ENCODE measurements at regions not wholly inside any gene's neighbourhood (a gene's known extent, or its start where the extent isn't known, plus 50 kb on each side); places are given as distances from the start of the nearest gene placed in this dataset.

- DNase-seq (ENCODE audit: low read depth), result no peak
Measured at GRCh38 chr5:173463207-173463606, 135.0 kb upstream of the STC2 start.

DNA sequence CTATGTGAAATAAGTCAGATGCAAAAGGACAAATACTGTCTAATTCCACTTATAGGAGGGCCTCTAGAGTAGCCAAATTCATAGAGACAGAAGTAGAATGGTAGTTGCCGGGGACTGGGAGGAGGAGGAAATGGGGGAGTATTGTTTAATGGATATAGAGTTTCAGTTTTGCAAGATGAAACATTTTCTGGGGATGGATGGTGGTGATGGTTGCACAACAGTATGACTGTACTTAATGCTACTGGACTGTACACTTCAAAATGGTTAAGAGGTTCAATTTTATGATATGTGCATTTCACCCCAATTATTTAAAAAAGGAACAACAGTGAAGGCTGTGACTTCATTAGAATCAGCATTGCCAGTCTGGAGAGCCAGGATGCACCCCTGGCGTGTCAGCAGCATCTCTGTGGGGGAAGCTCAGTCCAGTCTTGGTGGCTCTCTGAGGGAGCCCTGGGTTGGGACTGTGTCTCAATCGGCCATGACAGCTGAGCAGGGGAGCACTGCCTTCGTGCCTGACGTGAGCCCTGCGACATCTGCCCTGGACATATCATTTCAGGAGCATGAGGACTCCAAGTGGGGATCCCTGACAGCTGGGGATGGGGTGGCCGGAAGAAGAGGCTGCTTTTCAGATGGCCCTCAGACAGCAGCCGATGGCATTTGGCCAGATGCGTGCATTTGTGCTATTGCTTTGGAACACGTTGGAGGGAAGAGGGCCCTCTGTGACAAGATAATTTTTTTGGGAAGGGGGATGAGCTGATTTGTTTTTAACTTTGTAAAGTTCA lies 130.8 kb upstream of the STC2 start:
- peak; percentile 69 for DNase-seq (ENCODE audit: low read depth)

- DNase-seq (ENCODE audit: low read depth), result no peak
Measured at GRCh38 chr5:173457482-173457881, 129.3 kb upstream of the STC2 start.

GRCh38 chr5:173456751-173457171 lies 128.5 kb upstream of the STC2 start:
- DNase-seq (ENCODE audit: low read depth), result peak; percentile 86

GRCh38 chr5:173456181-173456580 lies 128.0 kb upstream of the STC2 start:
- DNase-seq (ENCODE audit: low read depth), result no peak

DNA sequence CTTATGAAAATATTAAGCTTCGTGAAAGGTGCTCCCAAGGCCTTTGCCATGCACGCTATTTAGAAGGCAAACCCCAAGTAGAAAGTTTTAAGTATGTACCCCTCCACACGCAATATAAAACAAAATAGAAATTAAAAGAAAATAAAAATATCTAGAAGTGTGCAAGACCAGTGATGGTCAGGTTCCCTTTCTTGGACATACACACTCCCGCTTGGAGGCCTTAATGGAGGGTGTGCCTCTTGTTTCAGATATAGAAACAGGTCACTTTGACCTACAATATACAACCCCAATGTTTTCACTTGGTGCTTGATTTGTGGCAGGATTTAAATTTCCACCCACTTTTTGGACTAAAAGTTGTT lies 127.4 kb upstream of the STC2 start:
- DNase-seq (ENCODE audit: low read depth), result no peak

DNA sequence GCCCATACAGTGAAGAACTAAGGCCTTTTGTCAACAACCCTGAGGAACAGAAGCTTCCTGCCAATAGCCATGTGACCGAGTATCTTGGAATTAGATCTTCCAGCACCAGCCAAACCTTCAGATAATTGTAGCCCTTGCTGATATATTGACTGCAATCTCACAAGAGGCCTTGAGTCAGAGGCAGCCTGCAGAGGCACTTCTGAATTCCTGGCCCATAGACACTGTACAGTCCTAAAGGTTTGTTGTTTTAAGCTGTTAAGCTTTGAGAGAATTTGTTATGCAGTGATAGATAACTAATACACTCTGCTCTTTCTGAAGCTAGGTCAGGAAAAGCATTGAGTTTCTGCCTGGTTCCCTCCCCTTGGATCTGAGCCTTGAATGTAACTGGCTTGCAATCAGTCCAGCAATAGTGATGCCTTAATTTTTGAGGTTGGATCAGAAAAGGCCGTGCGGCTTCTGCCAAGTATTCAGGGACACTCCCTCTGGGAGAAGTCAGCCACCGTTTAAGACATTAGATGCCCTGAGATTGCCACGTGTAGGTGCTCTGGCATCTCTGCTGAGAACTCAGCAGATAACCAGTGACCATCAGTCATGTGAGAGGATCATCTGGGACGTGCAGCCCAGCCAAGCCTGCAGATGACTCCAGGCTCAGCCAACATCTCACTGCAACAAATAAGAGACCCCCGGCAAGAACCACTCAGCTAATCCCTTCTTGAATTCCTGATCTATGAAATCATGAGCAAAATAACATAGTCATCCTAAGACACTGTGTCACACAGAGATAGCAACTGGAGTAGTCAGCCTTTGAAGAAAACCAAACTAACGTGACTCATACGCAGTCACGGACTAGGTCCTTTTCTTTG lies 126.8 kb upstream of the STC2 start:
- peak; percentile 100 for DNase-seq (ENCODE audit: low read depth)

DNA sequence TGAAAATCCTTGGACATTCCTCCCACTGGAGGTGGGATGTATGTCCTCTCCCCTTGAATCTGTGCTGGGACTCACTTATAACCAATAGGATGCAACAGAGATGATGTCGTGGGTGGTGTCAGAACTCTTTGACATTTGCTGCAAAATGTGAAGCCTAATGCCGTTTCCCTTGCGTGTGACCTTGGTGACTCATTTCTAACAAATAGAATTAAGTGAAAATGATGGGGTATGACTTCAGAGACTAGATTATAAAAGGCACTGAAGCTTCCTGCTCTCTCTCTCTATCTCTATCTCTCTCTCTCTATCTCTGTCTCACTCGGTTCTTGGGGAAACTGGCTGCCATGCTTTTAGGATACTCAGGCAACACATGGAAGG lies 126.1 kb upstream of the STC2 start:
- peak; percentile 91 for DNase-seq (ENCODE audit: low read depth)

DNA sequence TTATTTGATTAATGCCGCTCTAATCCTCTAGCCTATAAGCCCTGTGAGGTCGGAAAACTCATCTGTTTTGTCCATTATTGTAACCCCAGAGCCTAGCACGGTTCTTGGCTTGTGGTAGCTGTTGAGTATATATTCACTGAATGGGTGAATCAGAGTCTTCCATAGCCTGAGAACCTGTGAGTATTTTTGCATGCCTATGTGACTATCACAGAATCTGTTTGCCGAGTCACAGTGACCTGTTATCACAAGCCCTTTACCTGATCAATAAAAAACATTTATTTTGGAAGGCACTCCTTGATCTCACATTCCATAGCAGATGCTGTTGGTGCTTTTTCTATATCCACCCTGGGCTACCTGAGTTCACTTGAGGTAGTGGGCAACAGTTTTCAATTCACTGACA lies 125.0 kb upstream of the STC2 start:
- DNase-seq (ENCODE audit: low read depth), result peak; percentile 41

DNA sequence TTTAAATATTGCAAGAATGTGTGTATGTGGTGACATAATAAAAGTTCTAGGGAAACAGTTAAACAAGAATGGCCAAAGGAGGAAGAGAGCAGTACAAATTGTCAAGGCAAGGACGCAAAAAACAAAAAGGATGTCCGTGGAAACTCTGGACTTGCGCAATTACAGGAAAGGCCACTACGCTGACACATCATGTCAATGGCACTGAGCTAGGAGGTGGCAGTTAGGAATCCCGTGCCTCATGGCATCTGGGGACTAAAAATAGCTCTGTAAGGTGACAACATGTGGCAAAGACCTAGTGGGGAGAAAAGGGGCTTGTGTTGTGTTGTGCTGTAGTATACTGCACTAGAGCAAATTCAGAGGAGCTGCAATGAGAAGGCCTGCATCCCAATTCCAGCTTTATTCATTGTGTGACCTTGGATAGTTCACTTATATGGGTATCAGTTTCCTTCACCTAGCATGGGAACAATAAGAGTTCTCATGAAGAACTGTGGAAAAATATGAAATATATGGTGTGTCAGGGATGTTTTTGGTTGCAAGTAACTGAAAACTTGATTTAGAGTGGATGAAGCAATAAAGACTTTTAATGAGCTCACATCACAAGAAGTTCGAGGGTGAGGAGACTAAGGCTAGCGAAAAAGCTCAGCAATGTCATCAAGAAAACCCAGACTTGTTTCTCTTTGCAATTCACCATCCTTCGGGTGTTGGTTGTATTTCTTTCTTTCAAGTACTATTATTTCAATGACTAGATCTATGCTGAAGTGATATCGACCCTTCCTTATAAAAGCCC lies 124.1 kb upstream of the STC2 start:
- DNase-seq (ENCODE audit: low read depth), result peak; percentile 94

GRCh38 chr5:173451651-173452050 lies 123.4 kb upstream of the STC2 start:
- peak; percentile 53 for DNase-seq (ENCODE audit: low read depth)

GRCh38 chr5:173451031-173451430 lies 122.8 kb upstream of the STC2 start:
- peak; percentile 35 for DNase-seq (ENCODE audit: low read depth)

- no peak for DNase-seq (ENCODE audit: low read depth)
Measured at GRCh38 chr5:173450188-173450587, 122.0 kb upstream of the STC2 start.

DNA sequence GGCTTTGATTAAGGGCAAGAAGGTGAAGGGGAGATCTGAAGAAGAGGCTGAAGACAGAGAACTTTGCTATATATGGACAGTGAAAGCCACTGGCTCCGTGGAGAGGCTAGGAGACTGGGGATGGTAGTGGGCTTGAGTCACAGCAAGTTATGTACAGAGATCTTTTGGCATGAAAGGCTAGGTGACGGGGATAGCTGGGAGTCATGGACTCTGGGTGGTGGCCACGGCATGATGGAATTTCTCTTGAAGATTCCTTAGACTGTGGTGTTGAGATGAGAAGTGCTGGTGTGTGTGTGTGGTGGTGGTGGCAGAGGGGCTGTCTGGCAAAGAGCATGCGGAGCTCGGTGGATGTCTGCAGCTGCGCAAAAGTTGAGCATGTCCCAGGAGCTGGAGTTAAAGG lies 120.6 kb upstream of the STC2 start:
- no peak for DNase-seq (ENCODE audit: low read depth)

- DNase-seq (ENCODE audit: low read depth), result no peak
Measured at GRCh38 chr5:173443971-173444370, 115.8 kb upstream of the STC2 start.

DNA sequence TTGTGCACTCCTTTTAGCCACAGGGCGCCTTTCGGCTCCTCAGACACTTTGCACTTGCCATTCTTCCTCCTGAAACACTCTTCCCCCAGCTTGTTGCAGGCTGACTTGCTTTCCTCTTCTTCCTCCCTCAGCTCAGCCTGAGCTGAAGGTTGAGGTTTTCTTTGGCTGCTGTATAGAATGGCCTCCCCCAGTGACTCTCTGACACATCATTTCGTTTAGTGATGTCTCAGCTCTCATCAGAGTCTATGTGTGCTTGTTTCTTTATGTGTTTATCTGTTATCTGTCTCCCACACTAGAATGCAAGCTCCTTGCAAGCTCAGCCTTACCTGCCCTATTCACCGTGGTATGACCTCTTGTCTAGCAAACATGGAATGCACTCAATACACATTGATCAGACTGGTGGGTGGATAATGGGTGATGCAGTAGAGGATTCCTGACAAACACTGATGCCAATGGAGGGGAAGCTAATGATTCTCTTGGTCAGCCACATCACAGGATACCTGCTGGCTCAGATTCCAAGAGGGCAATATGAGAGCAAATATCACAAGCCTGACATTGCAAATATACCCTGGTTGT lies 112.9 kb upstream of the STC2 start:
- DNase-seq (ENCODE audit: low read depth), result no peak

- DNase-seq (ENCODE audit: low read depth), result no peak
Measured at GRCh38 chr5:173438951-173439350, 110.7 kb upstream of the STC2 start.

GRCh38 chr5:173435447-173435846 lies 107.2 kb upstream of the STC2 start:
- no peak for DNase-seq (ENCODE audit: low read depth)

GRCh38 chr5:173434270-173434669 lies 106.1 kb upstream of the STC2 start:
- DNase-seq (ENCODE audit: low read depth), result no peak

GRCh38 chr5:173430394-173430793 lies 102.2 kb upstream of the STC2 start:
- DNase-seq (ENCODE audit: low read depth), result no peak

DNA sequence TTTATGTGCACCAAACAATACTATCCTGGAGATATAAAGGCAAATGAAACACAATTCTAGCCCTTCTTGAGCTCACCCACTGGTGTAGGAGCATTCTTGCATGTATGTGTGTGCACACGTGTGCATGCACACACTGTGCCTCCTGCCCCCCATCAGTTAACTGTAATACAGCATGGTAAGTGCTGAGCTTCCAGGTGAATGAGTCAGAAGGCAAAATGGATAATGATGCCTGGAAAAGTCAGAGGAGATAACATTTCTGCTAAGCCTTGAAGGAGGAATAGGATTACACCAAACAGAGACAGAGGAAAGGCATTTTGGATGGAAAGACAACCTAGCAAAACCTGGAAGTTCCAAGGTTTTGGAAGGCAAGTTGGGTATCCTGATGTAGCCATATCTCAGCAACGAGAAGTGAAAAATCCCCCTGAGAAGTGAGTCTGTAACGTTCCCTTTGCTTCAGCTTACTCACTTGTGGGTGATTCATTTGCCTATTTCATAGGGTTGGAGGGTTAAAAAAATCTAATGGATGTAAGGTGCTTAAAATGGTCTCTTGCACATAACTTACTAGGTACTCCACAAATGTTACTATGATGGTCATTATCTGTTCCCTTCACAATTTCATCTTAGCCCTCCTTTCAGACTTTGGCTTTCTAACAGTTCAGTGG lies 101.4 kb upstream of the STC2 start:
- DNase-seq (ENCODE audit: low read depth), result peak; percentile 24

Data from EH (cell line).